IMR-90 (cell line): ENCODE measurements at regions not wholly inside any gene's neighbourhood (a gene's known extent, or its start where the extent isn't known, plus 50 kb on each side); places are given as distances from the start of the nearest gene placed in this dataset.

Experiments used
- ATAC-seq: fragments of 200-7000 bp; cut with Tn5 transposase; 2 replicates; pipeline ENCODE4 v1.9.1; 2020; ENCODE audit warnings: low read depth, mild to moderate bottlenecking, moderate library complexity
- BruUV-seq: library from RNA; stranded (reverse); fragments of 400-500 nt; replicated peaks from 2 replicates; lab custom pipeline; 2021; lab: Mats Ljungman, UMichigan
- CTCF ChIA-PET: fragments of 300-600 bp; formaldehyde crosslinking; extraction: SDS; loops from one replicate; lab custom pipeline; 2021; ENCODE audit warnings: antibody characterized with exemption; lab: Yijun Ruan, JAX
- POLR2A ChIA-PET: fragments of 300-600 bp; sonication (Branson Sonifier 250); formaldehyde crosslinking; loops from one replicate; lab custom pipeline; 2022; ENCODE audit warnings: antibody characterized with exemption; ENCODE audit not compliant: unreplicated experiment; lab: Charles Lee
- DNase-seq: peaks from one replicate; pipeline ENCODE4 v3.0.0; 2013
- H2AFZ ChIP-seq: replicated peaks from 2 replicates; pipeline ENCODE3; 2013; ENCODE audit warnings: low read length, mild to moderate bottlenecking; ENCODE audit not compliant: poor library complexity
- H2AK5ac ChIP-seq: 2 replicates; pipeline ENCODE4 v1.6.1; 2013; ENCODE audit warnings: low read depth, low read length, inconsistent platforms
- H2AK9ac ChIP-seq: replicated peaks from 2 replicates; pipeline ENCODE3; 2013; ENCODE audit warnings: mild to moderate bottlenecking, low read depth, low read length, moderate library complexity; ENCODE audit not compliant: poor library complexity
- H2BK120ac ChIP-seq: 2 replicates; pipeline ENCODE4 v1.6.1; 2013; ENCODE audit warnings: low read depth, low read length, inconsistent platforms
- H2BK15ac ChIP-seq: 3 replicates; pipeline ENCODE4 v1.6.1; 2013; ENCODE audit warnings: low read depth, low read length, inconsistent platforms
- H2BK20ac ChIP-seq: 2 replicates; pipeline ENCODE4 v1.6.1; 2013; ENCODE audit warnings: low read depth, mild to moderate bottlenecking, inconsistent platforms, low read length, moderate library complexity
- H2BK5ac ChIP-seq: 2 replicates; pipeline ENCODE4 v1.6.1; 2013; ENCODE audit warnings: mild to moderate bottlenecking, low read depth, low read length, inconsistent platforms; ENCODE audit not compliant: poor library complexity, severe bottlenecking
- H3K14ac ChIP-seq: replicated peaks from 2 replicates; pipeline ENCODE4 v1.6.1; 2013; ENCODE audit warnings: low read depth, low read length, inconsistent platforms
- H3K18ac ChIP-seq: 2 replicates; pipeline ENCODE4 v1.6.1; 2013; ENCODE audit warnings: low read depth, low read length, control low read depth
- H3K23ac ChIP-seq: 2 replicates; pipeline ENCODE4 v1.6.1; 2013; ENCODE audit warnings: low read depth, low read length, inconsistent platforms
- H3K27ac ChIP-seq: 2 replicates; pipeline ENCODE4 v1.5.1; 2013; ENCODE audit warnings: mild to moderate bottlenecking, control low read depth, low read length; ENCODE audit not compliant: insufficient read depth
- H3K27me3 ChIP-seq: 2 replicates; pipeline ENCODE4 v1.6.1; 2013; ENCODE audit warnings: low read length; ENCODE audit not compliant: control insufficient read depth, insufficient read depth
- H3K36me3 ChIP-seq: 2 replicates; pipeline ENCODE4 v1.6.1; 2013; ENCODE audit warnings: low read length, mixed read lengths; ENCODE audit not compliant: control insufficient read depth, insufficient read depth
- H3K4ac ChIP-seq: 2 replicates; pipeline ENCODE4 v1.6.1; 2013; ENCODE audit warnings: low read depth, low read length, inconsistent platforms
- H3K4me1 ChIP-seq: 2 replicates; pipeline ENCODE4 v1.6.1; 2013; ENCODE audit warnings: low read length, mixed read lengths; ENCODE audit not compliant: control insufficient read depth, insufficient read depth
- H3K4me2 ChIP-seq: 2 replicates; pipeline ENCODE4 v1.6.1; 2013; ENCODE audit warnings: low read depth, mild to moderate bottlenecking, control low read depth, low read length, moderate library complexity
- H3K4me3 ChIP-seq: 2 replicates; pipeline ENCODE4 v1.5.1; 2013; ENCODE audit warnings: low read depth, mild to moderate bottlenecking, control low read depth, low read length, moderate library complexity; ENCODE audit not compliant: insufficient read depth
- H3K56ac ChIP-seq: 2 replicates; pipeline ENCODE4 v1.6.1; 2013; ENCODE audit warnings: low read length, inconsistent platforms; ENCODE audit not compliant: insufficient read depth; ENCODE audit errors: extremely low read depth
- H3K79me1 ChIP-seq, 2 experiments: 2 replicates each; pipeline ENCODE4 v1.6.1; 2013; ENCODE audit warnings: low read length in 2 of 2, inconsistent platforms in 1 of 2, low read depth in 1 of 2
- H3K9ac ChIP-seq: 2 replicates; pipeline ENCODE4 v1.6.1; 2013; ENCODE audit warnings: low read depth, low read length, control low read depth
- H3K9me1 ChIP-seq: 2 replicates; pipeline ENCODE4 v1.6.1; 2013; ENCODE audit warnings: low read length, inconsistent platforms; ENCODE audit not compliant: insufficient read depth
- H3K9me3 ChIP-seq: 2 replicates; pipeline ENCODE4 v1.6.1; 2013; ENCODE audit warnings: low read length; ENCODE audit not compliant: control insufficient read depth, insufficient read depth
- H4K20me1 ChIP-seq: 2 replicates; pipeline ENCODE4 v1.6.1; 2013; ENCODE audit warnings: low read length, inconsistent platforms; ENCODE audit not compliant: insufficient read depth
- H4K5ac ChIP-seq: 2 replicates; pipeline ENCODE4 v1.6.1; 2013; ENCODE audit warnings: mild to moderate bottlenecking, low read depth, low read length, control low read depth
- H4K8ac ChIP-seq, 2 experiments: 2 replicates each; pipeline ENCODE4 v1.6.1; 2013; ENCODE audit warnings: low read depth in 2 of 2, low read length in 2 of 2, control low read depth in 1 of 2, inconsistent platforms in 1 of 2
- H4K91ac ChIP-seq: 2 replicates; pipeline ENCODE4 v1.6.1; 2013; ENCODE audit warnings: low read depth, low read length, inconsistent platforms; ENCODE audit not compliant: insufficient read depth
- BHLHE40 ChIP-seq: fragments of 150-350 bp; IDR thresholded peaks from 2 replicates; pipeline ENCODE4 v1.6.1; 2016; ENCODE audit warnings: mild to moderate bottlenecking, low read depth, low read length
- CEBPB ChIP-seq: IDR thresholded peaks from 2 replicates; pipeline ENCODE4 v1.6.1; 2012; ENCODE audit warnings: low read depth, low read length, improper control_type of control experiment
- MAFK ChIP-seq: IDR thresholded peaks from 2 replicates; pipeline ENCODE4 v1.6.1; 2012; ENCODE audit warnings: low read depth, low read length, improper control_type of control experiment
- MAZ ChIP-seq: IDR thresholded peaks from 2 replicates; pipeline ENCODE4 v1.6.1; 2012; ENCODE audit warnings: low read depth, mild to moderate bottlenecking, low read length, improper control_type of control experiment, moderate library complexity, borderline replicate concordance
- NFE2L2 ChIP-seq: fragments of 150-350 bp; IDR thresholded peaks from 2 replicates; pipeline ENCODE4 v1.6.1; 2016; ENCODE audit warnings: low read depth, mild to moderate bottlenecking, low read length
- POLR2A ChIP-seq: IDR thresholded peaks from 2 replicates; pipeline ENCODE4 v1.6.1; 2012; ENCODE audit warnings: mild to moderate bottlenecking, low read depth, low read length
- RAD21 ChIP-seq: IDR thresholded peaks from 2 replicates; pipeline ENCODE4 v1.6.1; 2012; ENCODE audit warnings: low read length, improper control_type of control experiment
- RFX5 ChIP-seq: IDR thresholded peaks from 2 replicates; pipeline ENCODE4 v1.8.0; 2012; ENCODE audit warnings: low read depth, mild to moderate bottlenecking, low read length, moderate library complexity
- SMC3 ChIP-seq: fragments of 150-350 bp; IDR thresholded peaks from 2 replicates; pipeline ENCODE4 v1.6.1; 2016; ENCODE audit warnings: low read depth, mild to moderate bottlenecking, antibody characterized with exemption, low read length, moderate library complexity
- WGBS, 2 experiments: methylation state at CpG; one replicate each; pipeline versions ENCODE4 v1.1.5 to v1.1.7; 2013; ENCODE audit warnings: missing lambda C conversion rate in 2 of 2; ENCODE audit not compliant: insufficient read length in 1 of 2; ENCODE audit errors: extremely low coverage in 2 of 2; 5-methylcytosine and 5-hydroxymethylcytosine counted together
- dilution Hi-C: fragments of 300-500 bp; cut with HindIII; formaldehyde crosslinking; loops from one replicate; pipeline ENCODE4 v1.14.3; 2018; ENCODE audit warnings: low sequenced_read_pairs; ENCODE audit not compliant: unreplicated experiment
- in situ Hi-C: fragments of 300-500 bp; cut with MboI; formaldehyde crosslinking; loops from 3 replicates; pipeline ENCODE4 v1.14.3; 2019; ENCODE audit warnings: low sequenced_read_pairs, inconsistent platforms, mixed read lengths
- intact Hi-C: fragments of 100-400 bp; cut with micrococcal nuclease; formaldehyde crosslinking; loops from 2 replicates; pipeline ENCODE4 v1.10.0; 2022
- TF ChIP-seq, protein P1 (sequence below): conservative IDR thresholded peaks from 2 replicates; pipeline ENCODE4 v1.5.1; 2012; ENCODE audit warnings: mild to moderate bottlenecking, low read depth, low read length, improper control_type of control experiment
- TF ChIP-seq, protein P2 (sequence below): fragments of 150-350 bp; IDR thresholded peaks from 2 replicates; pipeline ENCODE4 v1.6.1; 2016; ENCODE audit warnings: low read depth, mild to moderate bottlenecking, low read length, moderate library complexity, borderline replicate concordance

DNA sequence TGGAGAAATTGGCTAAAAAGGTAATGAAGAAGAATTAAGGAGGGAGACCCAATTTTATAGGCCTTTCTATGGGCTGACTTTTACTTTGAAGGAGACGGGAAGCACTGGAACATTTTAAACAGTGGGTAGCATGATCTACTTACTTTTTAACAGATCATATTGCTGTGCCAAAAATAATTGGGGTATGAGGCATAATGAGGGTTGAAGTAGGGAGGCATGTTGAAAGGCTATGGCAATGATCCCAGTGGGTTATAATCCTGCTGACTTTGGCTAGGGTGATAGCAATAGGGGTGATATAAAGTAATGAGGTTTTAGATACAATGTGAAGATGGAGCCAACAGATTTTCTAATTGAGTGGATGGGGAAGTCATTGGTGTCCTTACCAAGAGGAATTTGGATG is 73.2 kb downstream of the GPR37 start:
- Histone ChIP-seq H4K91ac (no peak overlapping the region), H4K20me1 (no peaks in the 10 kb centered on the region), H2BK5ac (no peak overlapping the region), H3K18ac (no peak overlapping the region), H3K27ac (no peak overlapping the region), H3K56ac (no peak overlapping the region), H3K23ac (no peak overlapping the region), H3K9me3 (no peaks in the 10 kb centered on the region; the same call in 1 of the 2 replicates), H3K4me2 (no peak overlapping the region), H2AK5ac (no peak overlapping the region), H3K9me1 (no peaks in the 10 kb centered on the region), H2BK120ac (no peak overlapping the region), H3K4ac (no peak overlapping the region), H2BK15ac (no peak overlapping the region), H2BK20ac (no peak overlapping the region), H3K79me1 (no peaks in the 10 kb centered on the region), H4K5ac (no peak overlapping the region), H3K4me3 (no peak overlapping the region), H3K27me3 (no peaks in the 10 kb centered on the region), H2AK9ac (no peak overlapping the region), H3K4me1 (peaks cover 5% of the 10 kb centered on the region), H2AFZ (no peak overlapping the region), H3K9ac (no peak overlapping the region), H4K8ac (no peak overlapping the region), H3K14ac (no peak overlapping the region), H3K36me3 (no peaks in the 10 kb centered on the region)
- no TSS peak for BruUV-seq
- dilution Hi-C loops = no loop called here
- POLR2A ChIA-PET = no interaction called here
- DNase-seq (peak; percentile 22), ATAC-seq (no peak)
- in situ Hi-C loops = no loop called here
- TF ChIP-seq, protein P1, sequence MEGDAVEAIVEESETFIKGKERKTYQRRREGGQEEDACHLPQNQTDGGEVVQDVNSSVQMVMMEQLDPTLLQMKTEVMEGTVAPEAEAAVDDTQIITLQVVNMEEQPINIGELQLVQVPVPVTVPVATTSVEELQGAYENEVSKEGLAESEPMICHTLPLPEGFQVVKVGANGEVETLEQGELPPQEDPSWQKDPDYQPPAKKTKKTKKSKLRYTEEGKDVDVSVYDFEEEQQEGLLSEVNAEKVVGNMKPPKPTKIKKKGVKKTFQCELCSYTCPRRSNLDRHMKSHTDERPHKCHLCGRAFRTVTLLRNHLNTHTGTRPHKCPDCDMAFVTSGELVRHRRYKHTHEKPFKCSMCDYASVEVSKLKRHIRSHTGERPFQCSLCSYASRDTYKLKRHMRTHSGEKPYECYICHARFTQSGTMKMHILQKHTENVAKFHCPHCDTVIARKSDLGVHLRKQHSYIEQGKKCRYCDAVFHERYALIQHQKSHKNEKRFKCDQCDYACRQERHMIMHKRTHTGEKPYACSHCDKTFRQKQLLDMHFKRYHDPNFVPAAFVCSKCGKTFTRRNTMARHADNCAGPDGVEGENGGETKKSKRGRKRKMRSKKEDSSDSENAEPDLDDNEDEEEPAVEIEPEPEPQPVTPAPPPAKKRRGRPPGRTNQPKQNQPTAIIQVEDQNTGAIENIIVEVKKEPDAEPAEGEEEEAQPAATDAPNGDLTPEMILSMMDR = no peak
- TF ChIP-seq BHLHE40 (no peak), MAZ (no peak), POLR2A (no peak), RAD21 (no peak), RFX5 (no peak), CEBPB (no peak), MAFK (no peak), NFE2L2 (no peak), SMC3 (no peak)
- TF ChIP-seq, protein P2, sequence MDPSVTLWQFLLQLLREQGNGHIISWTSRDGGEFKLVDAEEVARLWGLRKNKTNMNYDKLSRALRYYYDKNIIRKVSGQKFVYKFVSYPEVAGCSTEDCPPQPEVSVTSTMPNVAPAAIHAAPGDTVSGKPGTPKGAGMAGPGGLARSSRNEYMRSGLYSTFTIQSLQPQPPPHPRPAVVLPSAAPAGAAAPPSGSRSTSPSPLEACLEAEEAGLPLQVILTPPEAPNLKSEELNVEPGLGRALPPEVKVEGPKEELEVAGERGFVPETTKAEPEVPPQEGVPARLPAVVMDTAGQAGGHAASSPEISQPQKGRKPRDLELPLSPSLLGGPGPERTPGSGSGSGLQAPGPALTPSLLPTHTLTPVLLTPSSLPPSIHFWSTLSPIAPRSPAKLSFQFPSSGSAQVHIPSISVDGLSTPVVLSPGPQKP = no peak
- WGBS, 2 experiments = no CpG with 5 or more reads among the region's 1 CpG
- CTCF ChIA-PET = no interaction called here
- intact Hi-C loops = no loop called here
